ENCODE measurements at regions not wholly inside any gene's neighbourhood (a gene's known extent, or its start where the extent isn't known, plus 50 kb on each side); places are given as distances from the start of the nearest gene placed in this dataset.

GRCh38 chr2:235287375-235287733, 206.5 kb upstream of the AGAP1 start:
- no peak for TF ChIP-seq CTCF (IDR thresholded peaks at IDR 0.05; ENCODE audit: borderline replicate concordance, insufficient read depth, low read depth, low read length)

GRCh38 chr2:235291461-235291860, 202.4 kb upstream of the AGAP1 start:
- TF ChIP-seq CTCF (IDR thresholded peaks at IDR 0.05; ENCODE audit: borderline replicate concordance, insufficient read depth, low read depth, low read length): no peak
- no peak overlapping the region for H3K4me3 ChIP-seq (ENCODE audit: low read depth, low read length)

More at GRCh38 chr2:235287375-235287733, 206.5 kb upstream of the AGAP1 start:
- no peak overlapping the region for H3K4me3 ChIP-seq (ENCODE audit: low read depth, low read length)

- H3K4me3 ChIP-seq (ENCODE audit: low read depth, low read length): no peak overlapping the region
- no peak for TF ChIP-seq CTCF (IDR thresholded peaks at IDR 0.05; ENCODE audit: borderline replicate concordance, insufficient read depth, low read depth, low read length)
Observed at GRCh38 chr2:235293061-235293460, 200.8 kb upstream of the AGAP1 start.

GRCh38 chr2:235295831-235296230, 198.0 kb upstream of the AGAP1 start:
- TF ChIP-seq CTCF (IDR thresholded peaks at IDR 0.05; ENCODE audit: borderline replicate concordance, insufficient read depth, low read depth, low read length): no peak
- H3K4me3 ChIP-seq (ENCODE audit: low read depth, low read length): no peak overlapping the region

GRCh38 chr2:235300368-235301201, 193.3 kb upstream of the AGAP1 start:
- no peak for TF ChIP-seq CTCF (IDR thresholded peaks at IDR 0.05; ENCODE audit: borderline replicate concordance, insufficient read depth, low read depth, low read length)
- no peak overlapping the region for H3K4me3 ChIP-seq (ENCODE audit: low read depth, low read length)

- no peak overlapping the region for H3K4me3 ChIP-seq (ENCODE audit: low read depth, low read length)
- TF ChIP-seq CTCF (IDR thresholded peaks at IDR 0.05; ENCODE audit: borderline replicate concordance, insufficient read depth, low read depth, low read length): no peak
Observed at GRCh38 chr2:235301202-235302076, 192.4 kb upstream of the AGAP1 start.
